ENCODE measurements at regions not wholly inside any gene's neighbourhood (a gene's known extent, or its start where the extent isn't known, plus 50 kb on each side); places are given as distances from the start of the nearest gene placed in this dataset.
"Not testable (repeated sequence)": the region's sequence is repeated elsewhere in the genome, so short reads cannot be mapped to it uniquely, and the experiment has no call there.

GRCh38 chr17:22516861-22517636 lies 824.7 kb downstream of the KCNJ18 start:
- DNase-seq (ENCODE audit: extremely low spot score), result no peak
- POLR2A ChIA-PET, result no interaction called here
- no peak for TF ChIP-seq ELF4 (IDR thresholded peaks at IDR 0.05)
- no peak for TF ChIP-seq FOXA1 (IDR thresholded peaks at IDR 0.05)
- no peak for TF ChIP-seq BHLHE40 (IDR thresholded peaks at IDR 0.05; ENCODE audit: borderline replicate concordance)
- no peak for TF ChIP-seq ZNF384 (IDR thresholded peaks at IDR 0.05)
- no peak for TF ChIP-seq LEF1 (IDR thresholded peaks at IDR 0.05; ENCODE audit: borderline replicate concordance)
- no peak for TF ChIP-seq NFRKB (IDR thresholded peaks at IDR 0.05)
- no peak for TF ChIP-seq ARNT (IDR thresholded peaks at IDR 0.05)
- TF ChIP-seq TARDBP (IDR thresholded peaks at IDR 0.05), result no peak
- TF ChIP-seq SUZ12 (IDR thresholded peaks at IDR 0.05), result no peak
- no peak for TF ChIP-seq FOXM1 (IDR thresholded peaks at IDR 0.05; ENCODE audit: borderline replicate concordance)
- CTCF ChIA-PET, result no interaction called here

- ChIA-PET CTCF (no interaction called here), POLR2A (no interaction called here)
- DNase-seq (ENCODE audit: extremely low spot score), result no peak
- TF ChIP-seq ELF4 (IDR thresholded peaks at IDR 0.05) (no peak), L3MBTL2 (conservative IDR thresholded peaks at IDR 0.05) (peak; percentile 41; the same call in 1 of the 2 replicates)
These were observed 825.4 kb downstream of the KCNJ18 start for GRCh38 chr17:22517716-22518115.

GRCh38 chr17:22518185-22518584 lies 825.9 kb downstream of the KCNJ18 start:
- CTCF ChIA-PET, result no interaction called here
- POLR2A ChIA-PET, result no interaction called here
- DNase-seq (ENCODE audit: extremely low spot score), result no peak
- TF ChIP-seq SUZ12 (IDR thresholded peaks at IDR 0.05) (no peak), ARNT (IDR thresholded peaks at IDR 0.05) (no peak), ZNF384 (IDR thresholded peaks at IDR 0.05) (no peak), FOXK2 (IDR thresholded peaks at IDR 0.05) (no peak), FOXM1 (IDR thresholded peaks at IDR 0.05; ENCODE audit: borderline replicate concordance) (no peak), SP1 (IDR thresholded peaks at IDR 0.05) (no peak), TARDBP (IDR thresholded peaks at IDR 0.05) (no peak), BHLHE40 (IDR thresholded peaks at IDR 0.05; ENCODE audit: borderline replicate concordance) (no peak), L3MBTL2 (conservative IDR thresholded peaks at IDR 0.05) (no peak), NFRKB (IDR thresholded peaks at IDR 0.05) (no peak)

GRCh38 chr17:22548873-22549272 lies 856.5 kb downstream of the KCNJ18 start:
- DNase-seq (ENCODE audit: extremely low spot score); POLR2A ChIA-PET; CTCF ChIA-PET: not testable (repeated sequence)

GRCh38 chr17:22551695-22552415 lies 859.5 kb downstream of the KCNJ18 start:
- DNase-seq (ENCODE audit: extremely low spot score); CTCF ChIA-PET; POLR2A ChIA-PET: not testable (repeated sequence)

GRCh38 chr17:22569459-22570143 lies 877.3 kb downstream of the KCNJ18 start:
- TF ChIP-seq ARNT (IDR thresholded peaks at IDR 0.05) (no peak), TARDBP (IDR thresholded peaks at IDR 0.05) (no peak), SP1 (IDR thresholded peaks at IDR 0.05) (no peak), LEF1 (IDR thresholded peaks at IDR 0.05; ENCODE audit: borderline replicate concordance) (no peak), FOXM1 (IDR thresholded peaks at IDR 0.05; ENCODE audit: borderline replicate concordance) (no peak), ZNF384 (IDR thresholded peaks at IDR 0.05) (no peak), CTBP1 (IDR thresholded peaks at IDR 0.05; ENCODE audit: borderline replicate concordance) (no peak), FOXA1 (IDR thresholded peaks at IDR 0.05) (no peak), BHLHE40 (IDR thresholded peaks at IDR 0.05; ENCODE audit: borderline replicate concordance) (no peak), L3MBTL2 (conservative IDR thresholded peaks at IDR 0.05) (no peak), FOXK2 (IDR thresholded peaks at IDR 0.05) (no peak), NFRKB (IDR thresholded peaks at IDR 0.05) (no peak), HDGF (IDR thresholded peaks at IDR 0.05; ENCODE audit: borderline replicate concordance) (no peak), SUZ12 (IDR thresholded peaks at IDR 0.05) (no peak), ELF4 (IDR thresholded peaks at IDR 0.05) (no peak), PKNOX1 (IDR thresholded peaks at IDR 0.05) (no peak)
- ChIA-PET CTCF (no interaction called here), POLR2A (no interaction called here)
- no peak for DNase-seq (ENCODE audit: extremely low spot score)

GRCh38 chr17:22570144-22570845 lies 878.0 kb downstream of the KCNJ18 start:
- ChIA-PET CTCF (no interaction called here), POLR2A (no interaction called here)
- DNase-seq (ENCODE audit: extremely low spot score), result no peak
- TF ChIP-seq PKNOX1 (IDR thresholded peaks at IDR 0.05) (no peak), ZNF384 (IDR thresholded peaks at IDR 0.05) (no peak), SP1 (IDR thresholded peaks at IDR 0.05) (no peak), L3MBTL2 (conservative IDR thresholded peaks at IDR 0.05) (no peak), NFRKB (IDR thresholded peaks at IDR 0.05) (no peak), LEF1 (IDR thresholded peaks at IDR 0.05; ENCODE audit: borderline replicate concordance) (no peak), TARDBP (IDR thresholded peaks at IDR 0.05) (no peak), FOXA1 (IDR thresholded peaks at IDR 0.05) (no peak)

Measured in HEK293T (cell line).